Spleen (tissue), 7 donors: ENCODE measurements at regions not wholly inside any gene's neighbourhood (a gene's known extent, or its start where the extent isn't known, plus 50 kb on each side); places are given as distances from the start of the nearest gene placed in this dataset.

Experiments used
- CTCF ChIP-seq, 11 experiments: fragments of 200-600 bp in 7 of 11; fragments of 450-650 bp in 4 of 11; sonication (generic) in 4 of 11; IDR thresholded peaks in 8 of 11; conservative IDR thresholded peaks in 3 of 11; 1 replicate in 7 of 11; 2 replicates in 4 of 11; pipeline versions ENCODE4 v1.4.0 to v1.8.0; 2016 to 2021; ENCODE audit warnings: antibody characterized with exemption in 11 of 11, inconsistent platforms in 4 of 11, mild to moderate bottlenecking in 1 of 11
- POLR2A ChIP-seq, 3 donors: fragments of 450-650 bp; IDR thresholded peaks; one replicate each; pipeline ENCODE4 v1.5.1; 2017; ENCODE audit warnings: antibody characterized with exemption in 3 of 3, mild to moderate bottlenecking in 1 of 3
- donor health status: DM: no; HTN: no; CAD: no; lungs with moderate emphysema.
- donor health status: DM: no; HTN: no; CAD: no.
- donor health status: DM: no; HTN: no; CAD: no.

- TF ChIP-seq POLR2A (IDR thresholded peaks at IDR 0.05): no peak
- TF ChIP-seq CTCF (IDR thresholded peaks at IDR 0.05 in 8 of 11, conservative IDR thresholded peaks at IDR 0.05 in 3 of 11): no peak
Observed at GRCh38 chr2:190819840-190820301, 60.8 kb upstream of the GLS start.
